Endothelial cell of umbilical vein (primary cell): ENCODE measurements at regions not wholly inside any gene's neighbourhood (a gene's known extent, or its start where the extent isn't known, plus 50 kb on each side); places are given as distances from the start of the nearest gene placed in this dataset.

Experiments used
- CTCF ChIP-seq, 2 donors: IDR thresholded peaks; 1 replicate in 1 of 2; 2 replicates in 1 of 2; pipeline ENCODE4 v1.5.1; 2011; ENCODE audit warnings: low read length in 2 of 2, mild to moderate bottlenecking in 2 of 2, moderate library complexity in 2 of 2, control low read depth in 1 of 2, inconsistent platforms in 1 of 2, low read depth in 1 of 2; ENCODE audit not compliant: insufficient read depth in 1 of 2; ENCODE audit errors: extremely low read depth in 1 of 2
- EZH2 ChIP-seq: IDR thresholded peaks from 2 replicates; pipeline ENCODE4 v1.6.1; 2012; ENCODE audit warnings: borderline replicate concordance, low read depth, mild to moderate bottlenecking, moderate library complexity, low read length, inconsistent platforms; ENCODE audit not compliant: severe bottlenecking
- POLR2A ChIP-seq: IDR thresholded peaks from 2 replicates; pipeline ENCODE4 v1.6.1; 2012; ENCODE audit warnings: low read depth, mild to moderate bottlenecking, control low read depth, low read length
- POLR2AphosphoS5 ChIP-seq: IDR thresholded peaks from 2 replicates; pipeline ENCODE4 v1.6.1; 2012; ENCODE audit warnings: low read depth, mild to moderate bottlenecking, control low read depth, low read length, moderate library complexity; ENCODE audit not compliant: insufficient read depth

GRCh38 chr18:68467957-68468356 lies 247.0 kb downstream of the TMX3 start:
- TF ChIP-seq POLR2AphosphoS5 (no peak), CTCF (IDR thresholded peaks at IDR 0.05; ENCODE audit: extremely low read depth in 1 of 2, insufficient read depth in 1 of 2, low read depth in 1 of 2, low read length in 2 of 2) (no peak), POLR2A (no peak), EZH2 (no peak)
